SKM-1 treated with dmso at 0.1 percent for 144 hours (cell line): ENCODE measurements at regions not wholly inside any gene's neighbourhood (a gene's known extent, or its start where the extent isn't known, plus 50 kb on each side); places are given as distances from the start of the nearest gene placed in this dataset.
A peak's percentile ranks its signal among the peaks of the same experiment; 100 is the strongest.
"Not testable (repeated sequence)": the region's sequence is repeated elsewhere in the genome, so short reads cannot be mapped to it uniquely, and the experiment has no call there.

Experiments used
- DNase-seq: peaks from one replicate; lab custom pipeline; 2025; ENCODE audit not compliant: unreplicated experiment; lab: John Stamatoyannopoulos, UW

DNA sequence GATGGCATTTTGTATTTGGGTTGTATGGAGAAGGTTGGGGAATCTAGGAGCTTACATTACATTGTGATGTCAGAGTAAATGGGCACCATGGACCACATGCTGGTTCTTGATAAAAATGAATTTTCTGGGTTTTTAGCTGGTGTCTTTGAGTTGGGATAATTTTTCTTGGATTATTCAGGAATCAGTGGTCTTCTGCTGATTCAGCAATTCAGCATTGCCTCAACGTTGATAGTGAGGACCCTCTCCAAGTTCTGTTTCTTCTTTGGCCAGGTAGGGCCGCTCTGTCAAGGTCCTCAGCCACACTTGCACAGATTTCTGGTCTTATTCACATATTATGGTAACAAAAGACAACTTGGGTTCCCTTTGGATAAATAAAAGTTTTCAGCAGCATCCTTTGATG, 312.0 kb upstream of the TPK1 start:
- no peak for DNase-seq

GRCh38 chr7:145143685-145144084, 307.8 kb upstream of the TPK1 start:
- DNase-seq, result peak; percentile 17

DNA sequence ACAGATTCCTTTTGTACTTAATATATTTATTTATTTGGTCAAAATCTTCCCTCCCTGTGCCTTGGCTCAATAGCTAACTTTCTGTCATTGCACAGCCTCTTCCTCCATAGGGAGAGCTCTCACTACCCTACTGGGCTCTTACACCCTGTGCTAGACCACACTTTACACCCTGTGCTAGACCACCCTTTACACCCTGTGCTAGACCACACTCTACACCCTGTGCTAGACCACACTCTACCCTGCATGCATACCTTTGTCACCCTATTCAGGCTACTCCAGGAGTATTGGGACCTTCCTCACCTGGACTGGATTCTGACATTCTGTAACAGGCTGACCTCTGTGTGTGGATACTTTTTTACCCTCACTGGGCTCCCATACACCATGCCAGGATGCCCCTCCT, 298.5 kb upstream of the TPK1 start:
- no peak for DNase-seq

GRCh38 chr7:145123502-145123901, 287.6 kb upstream of the TPK1 start:
- DNase-seq, result no peak

DNA sequence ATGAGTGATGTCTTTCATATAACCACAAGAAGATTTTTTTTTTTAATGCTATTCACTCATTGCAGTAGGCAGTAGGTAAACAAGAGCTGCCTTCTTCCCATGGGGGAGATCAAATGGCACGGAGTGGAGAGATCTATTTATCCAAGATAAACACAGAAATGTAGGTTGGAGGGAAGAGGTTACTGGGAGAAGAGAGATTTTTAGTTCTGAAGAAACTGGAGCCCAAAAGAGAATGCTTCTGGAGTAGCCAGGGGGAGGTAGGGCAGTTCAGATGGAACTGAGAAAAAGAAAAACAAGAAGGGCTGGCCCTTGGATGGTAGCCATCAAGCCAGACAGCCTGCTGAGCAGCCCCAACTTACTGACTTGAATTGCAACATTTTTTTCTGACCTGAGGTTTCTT, 270.1 kb upstream of the TPK1 start:
- DNase-seq, result no peak

DNA sequence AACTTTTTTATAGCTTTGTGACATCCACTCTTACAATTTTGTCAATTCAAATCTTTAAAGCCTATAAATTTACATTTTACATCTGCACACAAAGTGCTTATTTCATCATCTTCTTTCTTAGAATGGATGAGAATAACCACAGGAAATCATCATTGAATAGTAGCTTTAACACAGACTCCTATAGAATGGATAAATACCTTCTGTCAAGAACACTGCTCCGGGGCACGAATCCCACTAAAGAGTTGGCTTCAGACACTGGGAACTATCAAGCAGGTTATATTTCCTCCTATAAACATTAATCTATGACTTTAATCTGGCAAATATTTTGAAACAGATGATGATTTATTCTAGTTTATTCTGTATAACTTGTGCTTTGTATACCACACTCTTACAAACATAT, 269.7 kb upstream of the TPK1 start:
- DNase-seq, result no peak

DNA sequence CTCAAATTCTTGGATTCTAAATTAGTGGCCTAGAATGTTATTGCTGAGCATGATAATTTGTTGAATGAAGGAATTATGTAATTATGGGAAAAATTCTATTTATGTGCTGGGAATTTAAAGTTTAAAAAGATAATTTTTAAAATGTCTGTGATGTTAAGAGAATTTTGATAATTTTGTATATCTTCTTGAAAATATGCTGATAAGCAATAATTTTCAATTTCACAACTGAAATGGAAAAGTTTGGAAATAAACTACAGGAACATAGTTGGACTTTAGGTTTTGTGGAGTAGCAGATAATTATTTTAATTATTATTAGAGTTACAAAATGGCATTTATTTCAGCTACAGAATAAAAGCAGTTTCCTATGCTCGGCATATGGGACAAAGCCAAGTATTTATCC, 268.5 kb upstream of the TPK1 start:
- DNase-seq, result no peak

GRCh38 chr7:145102199-145102598, 266.3 kb upstream of the TPK1 start:
- DNase-seq, result not testable (repeated sequence)

- no peak for DNase-seq
Measured at GRCh38 chr7:145092766-145093165, 256.9 kb upstream of the TPK1 start.

GRCh38 chr7:145088111-145088745, 252.4 kb upstream of the TPK1 start:
- DNase-seq, result no peak

DNA sequence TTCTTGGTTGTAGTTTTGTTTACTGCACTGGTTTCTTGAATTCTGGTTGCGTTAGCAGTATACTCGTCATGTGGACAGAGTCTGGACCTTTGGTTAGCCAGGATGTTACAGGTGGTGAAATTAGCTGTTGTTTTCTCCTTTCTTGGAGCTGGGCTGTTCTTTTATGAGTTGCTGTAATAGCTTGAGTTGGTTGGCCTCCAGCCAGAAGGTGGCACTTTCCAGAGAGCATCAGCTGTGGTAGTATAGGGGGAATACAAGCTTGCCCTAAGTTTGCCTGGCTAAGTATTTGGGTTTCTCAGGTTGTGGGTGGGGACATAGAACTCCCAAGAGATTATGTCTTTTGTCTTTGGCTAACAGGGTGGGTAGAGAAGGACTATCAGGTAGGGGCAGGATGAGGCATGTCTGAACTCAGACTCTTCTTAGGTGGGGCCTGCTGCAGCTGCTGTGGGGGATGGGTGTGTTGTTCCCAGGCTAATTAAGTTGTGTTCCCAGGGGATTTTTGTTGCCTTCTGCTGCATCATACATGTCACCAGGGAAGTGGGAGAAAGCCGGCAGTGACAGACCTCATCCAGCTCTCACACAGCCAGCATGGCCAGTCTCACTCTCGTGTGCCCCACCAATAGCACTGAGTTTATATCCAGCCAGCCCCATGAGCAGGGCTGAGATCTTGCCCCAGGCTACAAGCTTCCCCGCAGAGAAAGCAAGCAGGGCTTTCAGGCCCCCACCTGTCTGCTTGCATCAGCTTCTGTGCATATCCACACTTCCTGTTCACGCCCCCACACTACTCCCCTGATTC, 246.7 kb upstream of the TPK1 start:
- DNase-seq, result no peak

GRCh38 chr7:145065473-145065872, 229.6 kb upstream of the TPK1 start:
- DNase-seq, result no peak

DNA sequence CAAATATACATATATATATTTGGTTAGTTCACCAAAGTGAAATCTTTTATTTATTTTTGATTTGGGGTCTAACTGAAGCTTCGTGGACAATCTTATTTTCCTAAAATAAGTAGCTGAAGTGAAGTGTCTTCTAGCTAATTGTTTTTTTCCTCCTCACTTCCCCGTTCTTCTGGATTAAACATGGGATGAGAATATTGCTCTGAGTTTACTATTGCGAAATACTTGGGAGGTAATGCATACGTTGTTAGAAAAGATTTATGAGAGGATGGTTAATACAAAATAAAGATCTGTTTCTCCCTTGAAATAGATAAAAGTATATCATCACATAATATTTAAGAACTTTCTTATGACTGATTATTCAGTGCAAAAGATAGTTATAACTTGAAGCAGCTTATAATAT, 228.3 kb upstream of the TPK1 start:
- no peak for DNase-seq

GRCh38 chr7:145053781-145054180, 217.9 kb upstream of the TPK1 start:
- DNase-seq, result no peak

DNA sequence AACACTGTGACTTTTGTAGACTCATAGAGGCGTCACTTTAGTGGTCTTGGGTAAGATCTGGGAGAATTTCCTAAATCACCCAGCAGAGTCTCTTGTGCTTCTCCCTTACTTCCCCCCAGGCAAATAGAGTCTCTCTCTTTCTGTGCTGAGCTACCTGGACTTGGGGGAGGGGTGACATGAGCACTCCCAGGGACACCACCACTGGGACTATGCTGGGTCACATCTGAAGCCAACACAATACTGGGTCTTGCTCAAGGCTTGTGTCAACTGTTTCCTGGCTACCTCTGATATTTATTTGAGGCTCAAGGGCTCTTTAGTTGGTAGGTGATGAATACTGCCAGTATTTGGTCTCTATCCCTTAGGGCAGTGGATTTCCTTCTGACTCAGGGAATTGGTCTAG, 214.6 kb upstream of the TPK1 start:
- DNase-seq, result no peak

DNA sequence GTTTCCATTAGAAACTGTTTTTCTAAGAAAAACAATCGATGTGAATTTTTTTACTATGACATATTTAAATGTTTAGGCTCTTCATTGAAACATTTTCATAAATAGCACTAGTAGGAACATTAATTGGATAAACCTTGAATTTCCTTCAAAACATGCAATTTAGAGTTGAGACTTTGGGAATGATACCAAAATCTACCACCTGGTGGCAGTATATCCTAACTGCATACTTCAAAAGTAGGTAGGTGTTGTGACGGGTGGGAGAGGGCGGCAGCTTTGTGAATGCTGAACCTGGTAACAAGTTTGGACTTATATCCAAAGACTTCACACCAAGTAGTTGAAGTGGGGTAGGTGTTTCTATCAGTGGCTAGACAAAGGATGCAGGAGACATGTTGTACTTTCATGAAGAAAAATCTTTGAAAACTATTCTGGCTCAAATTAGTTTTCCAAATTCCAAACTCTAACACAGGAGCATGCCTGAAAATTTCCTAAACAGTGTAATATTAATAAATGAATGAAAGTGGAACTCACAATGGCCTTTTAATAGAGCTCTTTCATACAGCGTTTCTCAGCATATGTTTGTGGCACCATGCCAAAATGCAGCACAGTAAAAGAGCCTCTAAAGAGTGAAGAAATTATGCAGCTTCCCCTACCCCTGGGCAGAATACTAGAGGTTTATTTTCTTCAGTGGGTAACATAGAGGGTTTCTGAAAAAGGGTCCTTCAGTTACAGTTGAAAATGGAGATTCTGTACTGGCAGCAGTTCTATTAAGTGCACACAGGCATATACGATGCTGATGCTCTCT, 201.0 kb upstream of the TPK1 start:
- peak; percentile 32 for DNase-seq

DNA sequence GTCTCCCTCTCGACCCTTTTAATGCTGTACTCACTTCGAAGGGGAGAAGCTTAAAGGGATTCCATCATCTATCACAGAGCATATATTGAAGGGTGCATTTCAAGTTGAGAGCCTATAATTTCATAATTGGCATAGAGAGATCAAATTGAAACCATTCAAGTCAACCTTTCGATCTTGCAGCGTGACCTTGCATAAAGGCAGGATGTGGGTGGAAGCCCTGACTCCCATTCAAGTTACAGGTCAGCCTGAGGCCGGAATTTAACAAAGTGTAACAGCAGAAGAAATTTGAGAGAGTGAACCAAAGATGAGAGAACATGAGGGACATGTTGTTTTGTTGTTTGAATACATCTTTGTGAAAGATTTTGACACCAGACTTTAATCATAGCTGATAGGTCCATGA, 195.3 kb upstream of the TPK1 start:
- DNase-seq, result no peak

DNA sequence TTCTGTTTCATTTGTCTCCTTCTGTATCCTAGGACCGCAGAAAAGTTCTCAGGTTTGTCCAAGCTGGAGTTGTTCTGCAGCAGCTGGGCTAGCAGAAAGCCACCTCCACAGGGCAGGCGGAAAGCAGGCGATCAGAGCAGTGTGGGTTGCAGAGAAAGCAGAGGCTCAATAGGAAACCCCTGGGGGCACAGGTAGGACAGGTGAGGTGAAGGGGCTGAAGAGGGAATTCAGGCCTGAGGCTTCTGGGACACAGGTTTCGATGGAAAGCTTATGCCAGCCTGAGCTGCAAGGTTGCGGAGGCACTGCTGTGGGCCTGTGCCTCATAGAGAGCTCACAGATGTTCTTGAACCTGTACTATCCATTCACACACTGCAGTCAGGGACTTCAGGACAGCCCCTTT, 194.9 kb upstream of the TPK1 start:
- no peak for DNase-seq

DNA sequence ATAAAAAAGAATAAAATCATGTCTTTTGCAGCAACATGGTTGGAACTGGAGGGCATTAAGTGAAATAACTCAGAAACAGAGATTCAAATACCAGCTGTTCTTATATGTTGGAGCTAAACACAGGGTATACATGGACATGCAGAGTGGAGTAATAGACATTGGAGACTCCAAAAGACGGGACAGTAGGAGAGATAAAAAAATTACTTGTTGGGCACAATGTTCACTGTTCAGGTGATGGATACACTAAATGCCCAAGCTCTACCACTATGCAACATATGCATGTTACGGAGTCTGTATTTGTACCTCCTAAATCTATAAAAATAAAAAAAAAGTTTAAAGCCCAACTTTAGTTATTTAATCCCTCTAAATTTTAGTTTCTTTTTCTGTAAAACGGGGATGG, 184.6 kb upstream of the TPK1 start:
- DNase-seq, result no peak

DNA sequence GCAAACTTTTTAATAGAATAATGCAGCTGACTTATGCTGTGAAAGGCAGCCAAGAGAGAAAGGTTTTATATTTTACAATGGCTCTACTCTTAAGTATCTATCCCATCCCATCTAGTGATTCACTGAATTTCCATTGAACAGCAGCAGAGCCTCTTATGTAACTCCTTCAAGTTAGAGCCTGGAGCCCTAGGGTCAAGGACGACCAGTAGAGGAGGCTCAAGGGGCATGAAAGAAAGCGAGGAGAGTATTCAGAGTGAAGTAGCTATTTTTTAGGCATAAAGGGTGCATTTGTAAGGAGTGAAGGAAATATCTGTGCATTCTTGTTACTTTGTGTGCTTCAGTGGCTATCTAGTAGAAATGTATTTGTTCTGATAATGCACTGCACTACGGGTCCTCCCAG, 180.2 kb upstream of the TPK1 start:
- DNase-seq, result no peak

DNA sequence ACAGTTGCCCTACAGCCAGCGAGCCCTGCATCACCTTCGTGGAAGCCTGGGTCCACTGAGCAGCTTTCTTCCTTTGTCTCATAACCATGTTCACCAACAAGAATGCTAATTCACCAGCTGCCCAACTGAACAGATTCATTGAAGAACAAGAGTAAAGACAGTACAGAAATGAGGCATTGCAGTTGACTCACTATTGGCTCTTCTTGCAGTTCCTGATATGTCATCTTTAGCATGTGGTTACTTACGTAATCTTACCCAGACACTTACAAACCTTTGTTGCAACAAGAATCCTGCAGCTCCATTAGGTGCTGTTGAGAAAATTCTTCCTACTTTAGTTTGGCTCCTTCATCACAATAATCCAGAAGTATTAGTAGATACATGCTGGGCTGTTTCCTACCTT, 174.0 kb upstream of the TPK1 start:
- DNase-seq, result peak; percentile 76

DNA sequence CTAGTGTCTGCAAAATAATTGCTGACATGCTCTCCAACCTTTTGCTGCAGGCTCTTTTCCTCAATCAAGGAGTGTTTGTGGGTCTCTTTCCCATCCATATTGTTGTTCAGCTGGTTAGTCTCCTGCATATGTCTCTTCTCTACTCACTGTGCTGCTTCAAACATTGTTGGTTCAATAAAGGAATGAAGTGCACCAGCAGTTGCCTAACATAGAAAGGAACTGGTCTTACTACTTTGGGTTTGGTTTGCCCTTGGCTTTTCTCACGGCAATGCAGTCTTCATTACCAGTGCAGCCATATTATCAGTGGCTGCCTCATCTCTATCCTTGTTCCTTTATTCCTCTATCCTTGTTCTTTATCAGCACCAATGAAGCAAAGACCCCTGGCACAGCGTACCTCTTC, 169.7 kb upstream of the TPK1 start:
- no peak for DNase-seq
